ENCODE measurements at regions not wholly inside any gene's neighbourhood (a gene's known extent, or its start where the extent isn't known, plus 50 kb on each side); places are given as distances from the start of the nearest gene placed in this dataset.

GRCh38 chr6:88535306-88535705 lies 369.2 kb upstream of the CNR1 start:
- TF ChIP-seq POLR2A (IDR thresholded peaks at IDR 0.05): no peak
- TF ChIP-seq, protein P1, sequence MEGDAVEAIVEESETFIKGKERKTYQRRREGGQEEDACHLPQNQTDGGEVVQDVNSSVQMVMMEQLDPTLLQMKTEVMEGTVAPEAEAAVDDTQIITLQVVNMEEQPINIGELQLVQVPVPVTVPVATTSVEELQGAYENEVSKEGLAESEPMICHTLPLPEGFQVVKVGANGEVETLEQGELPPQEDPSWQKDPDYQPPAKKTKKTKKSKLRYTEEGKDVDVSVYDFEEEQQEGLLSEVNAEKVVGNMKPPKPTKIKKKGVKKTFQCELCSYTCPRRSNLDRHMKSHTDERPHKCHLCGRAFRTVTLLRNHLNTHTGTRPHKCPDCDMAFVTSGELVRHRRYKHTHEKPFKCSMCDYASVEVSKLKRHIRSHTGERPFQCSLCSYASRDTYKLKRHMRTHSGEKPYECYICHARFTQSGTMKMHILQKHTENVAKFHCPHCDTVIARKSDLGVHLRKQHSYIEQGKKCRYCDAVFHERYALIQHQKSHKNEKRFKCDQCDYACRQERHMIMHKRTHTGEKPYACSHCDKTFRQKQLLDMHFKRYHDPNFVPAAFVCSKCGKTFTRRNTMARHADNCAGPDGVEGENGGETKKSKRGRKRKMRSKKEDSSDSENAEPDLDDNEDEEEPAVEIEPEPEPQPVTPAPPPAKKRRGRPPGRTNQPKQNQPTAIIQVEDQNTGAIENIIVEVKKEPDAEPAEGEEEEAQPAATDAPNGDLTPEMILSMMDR (IDR thresholded peaks at IDR 0.05): no peak
- no peak for DNase-seq (ENCODE audit: low spot score in 2 of 2)
- H3K4me3 ChIP-seq (ENCODE audit: low read depth, poor library complexity, severe bottlenecking): no peak overlapping the region
- 38 to 39% methylated on average over 1 of the region's 1 CpG for WGBS, 2 donors
- intact Hi-C loops (cut with DNase I; ENCODE audit: low total_unique reads): no loop called here

DNA sequence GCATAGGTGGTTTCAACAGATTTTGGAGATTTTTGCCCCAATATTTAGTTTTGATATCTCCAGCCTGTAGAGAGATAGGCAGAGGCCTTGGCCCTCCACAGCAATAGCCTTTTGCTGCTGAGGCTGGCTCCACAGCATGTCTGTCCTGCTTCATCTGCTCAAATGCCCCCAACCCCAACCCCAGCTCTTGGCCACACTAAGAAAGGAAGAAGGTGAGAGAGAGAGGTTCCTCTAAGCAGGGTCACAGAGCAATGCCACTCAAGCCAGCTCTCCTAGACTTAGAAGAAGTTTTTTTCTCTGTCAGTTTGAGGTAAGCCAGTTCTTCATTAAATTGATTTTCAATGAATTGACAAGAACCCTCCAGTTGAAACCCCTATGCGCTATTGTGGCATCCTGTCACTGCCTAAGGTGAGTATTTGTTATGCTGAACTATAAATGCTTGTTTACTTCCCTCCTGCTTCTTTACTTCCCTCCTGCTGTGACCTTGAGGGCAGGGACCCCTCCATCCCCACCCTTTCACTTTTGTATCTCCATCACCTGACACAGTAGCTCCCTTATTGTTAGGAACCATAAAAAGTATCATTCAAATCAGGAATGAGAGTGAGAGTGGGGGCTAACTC lies 366.2 kb upstream of the CNR1 start:
- TF ChIP-seq, protein P1 (IDR thresholded peaks at IDR 0.05): no peak
- TF ChIP-seq POLR2A (IDR thresholded peaks at IDR 0.05): no peak
- intact Hi-C loops (cut with DNase I; ENCODE audit: low total_unique reads): no loop called here
- WGBS, 2 donors: 100% methylated on average over 1 of the region's 1 CpG
- no peak overlapping the region for H3K4me3 ChIP-seq (ENCODE audit: low read depth, poor library complexity, severe bottlenecking)
- DNase-seq (ENCODE audit: low spot score in 2 of 2): no peak

DNA sequence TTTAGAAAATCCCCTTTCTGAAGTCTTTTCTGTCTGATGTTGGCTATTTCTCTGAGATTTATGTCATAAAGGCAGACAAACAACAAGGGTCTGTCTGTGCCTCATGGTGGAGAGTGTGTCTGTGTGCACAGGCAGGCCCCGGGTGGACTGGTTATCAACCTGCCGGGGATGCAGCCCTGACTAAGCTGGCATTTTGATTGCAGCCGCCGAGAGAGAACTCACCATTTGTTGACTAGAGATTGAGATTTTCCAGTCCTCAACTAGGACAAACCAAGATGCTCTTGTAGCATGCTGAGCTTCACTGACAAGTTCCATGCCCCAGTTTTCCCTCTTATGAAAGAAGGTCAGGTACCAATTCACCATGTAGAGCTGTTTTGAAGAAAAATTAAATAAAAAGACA lies 363.6 kb upstream of the CNR1 start:
- no peak for TF ChIP-seq POLR2A (IDR thresholded peaks at IDR 0.05)
- TF ChIP-seq, protein P1 (IDR thresholded peaks at IDR 0.05): no peak
- 78 to 79% methylated on average over 4 of the region's 4 CpGs for WGBS, 2 donors
- intact Hi-C loops (cut with DNase I; ENCODE audit: low total_unique reads): no loop called here

GRCh38 chr6:88520445-88520844 lies 354.3 kb upstream of the CNR1 start:
- WGBS, 2 donors: 79 to 81% methylated on average over 7 of the region's 7 CpGs
- DNase-seq (ENCODE audit: low spot score in 2 of 2): no peak
- H3K4me3 ChIP-seq (ENCODE audit: low read depth, poor library complexity, severe bottlenecking): no peak overlapping the region
- TF ChIP-seq, protein P1 (IDR thresholded peaks at IDR 0.05): no peak
- intact Hi-C loops (cut with DNase I; ENCODE audit: low total_unique reads): no loop called here

More for the DNA sequence above, 363.6 kb upstream of the CNR1 start:
- DNase-seq (ENCODE audit: low spot score in 2 of 2): no peak
- H3K4me3 ChIP-seq (ENCODE audit: low read depth, poor library complexity, severe bottlenecking): no peak overlapping the region

GRCh38 chr6:88520017-88520338 lies 353.8 kb upstream of the CNR1 start:
- intact Hi-C loops (cut with DNase I; ENCODE audit: low total_unique reads): no loop called here
- no peak for TF ChIP-seq POLR2A (IDR thresholded peaks at IDR 0.05)
- H3K4me3 ChIP-seq (ENCODE audit: low read depth, poor library complexity, severe bottlenecking): no peak overlapping the region
- no peak for DNase-seq (ENCODE audit: low spot score in 2 of 2)

- no peak for DNase-seq (ENCODE audit: low spot score in 2 of 2)
- no peak for TF ChIP-seq POLR2A (IDR thresholded peaks at IDR 0.05)
- TF ChIP-seq, protein P1 (IDR thresholded peaks at IDR 0.05): no peak
- H3K4me3 ChIP-seq (ENCODE audit: low read depth, poor library complexity, severe bottlenecking): no peak overlapping the region
- WGBS, 2 donors: 50 to 51% methylated on average over 10 of the region's 10 CpGs
- intact Hi-C loops (cut with DNase I; ENCODE audit: low total_unique reads): no loop called here
Measured at GRCh38 chr6:88519301-88520016, 353.3 kb upstream of the CNR1 start.
